Lung microvascular endothelial cell (primary cell): ENCODE measurements at regions not wholly inside any gene's neighbourhood (a gene's known extent, or its start where the extent isn't known, plus 50 kb on each side); places are given as distances from the start of the nearest gene placed in this dataset.
"Not testable (repeated sequence)": the region's sequence is repeated elsewhere in the genome, so short reads cannot be mapped to it uniquely, and the experiment has no call there.

Source experiments
- DNase-seq, 2 donors: peaks; one replicate each; pipeline versions ENCODE4 v3.0.0 to v3.0.0-alpha.2; 2010; ENCODE audit warnings: low read depth in 2 of 2

DNA sequence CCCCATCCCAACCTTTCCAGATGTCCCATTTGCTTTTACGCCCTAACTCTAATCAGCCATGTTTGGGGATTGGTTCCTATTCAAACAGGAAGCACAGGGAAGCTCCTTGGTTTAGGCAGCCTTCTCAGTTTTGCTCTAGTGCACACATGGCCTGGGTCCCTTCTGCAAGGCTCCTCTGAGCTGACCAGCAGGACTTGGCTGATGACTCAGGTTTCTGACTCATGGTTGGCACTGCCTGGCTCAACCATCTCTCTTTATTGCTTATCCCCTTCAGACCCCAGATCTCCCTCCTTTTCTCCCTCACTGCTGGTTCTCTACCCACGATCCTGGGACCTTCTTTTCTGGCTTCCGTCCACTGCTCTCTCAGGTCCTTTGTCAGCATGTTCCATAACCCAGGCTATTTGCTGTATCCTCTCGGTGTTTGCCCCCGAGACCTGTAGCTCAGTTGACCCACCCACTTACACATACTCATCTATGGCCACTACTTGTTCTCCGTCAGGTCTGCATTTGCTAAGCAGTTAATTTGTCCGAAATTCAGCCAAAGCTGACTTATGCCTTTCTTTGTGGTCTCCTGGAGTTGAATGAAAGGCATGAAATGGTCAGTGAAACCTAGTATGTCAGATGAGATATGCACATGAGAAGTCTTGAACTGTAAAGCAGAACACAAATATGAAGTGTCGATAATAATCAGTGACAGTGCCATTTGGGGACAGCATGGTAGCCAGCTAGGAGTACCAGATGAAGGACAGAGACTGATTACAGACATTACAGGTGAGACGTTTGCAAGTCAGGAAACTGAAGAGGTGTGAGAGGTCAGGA, 323.5 kb upstream of the ROPN1 start:
- DNase-seq, result peak in 1 of 2 donors; percentile 44

DNA sequence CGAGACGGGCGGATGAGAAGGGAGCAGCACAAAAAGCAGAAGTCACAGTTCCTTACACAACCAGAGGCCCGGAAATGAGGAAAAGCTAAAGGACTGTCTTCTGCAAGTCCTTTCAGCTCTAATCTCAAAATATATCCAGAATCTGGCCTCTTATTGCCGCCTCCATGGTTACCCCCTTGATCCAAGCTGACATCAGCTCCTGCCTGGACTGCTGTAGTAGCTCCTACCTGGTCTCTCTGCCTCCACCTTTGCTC, 324.0 kb upstream of the ROPN1 start:
- DNase-seq, result no peak

DNA sequence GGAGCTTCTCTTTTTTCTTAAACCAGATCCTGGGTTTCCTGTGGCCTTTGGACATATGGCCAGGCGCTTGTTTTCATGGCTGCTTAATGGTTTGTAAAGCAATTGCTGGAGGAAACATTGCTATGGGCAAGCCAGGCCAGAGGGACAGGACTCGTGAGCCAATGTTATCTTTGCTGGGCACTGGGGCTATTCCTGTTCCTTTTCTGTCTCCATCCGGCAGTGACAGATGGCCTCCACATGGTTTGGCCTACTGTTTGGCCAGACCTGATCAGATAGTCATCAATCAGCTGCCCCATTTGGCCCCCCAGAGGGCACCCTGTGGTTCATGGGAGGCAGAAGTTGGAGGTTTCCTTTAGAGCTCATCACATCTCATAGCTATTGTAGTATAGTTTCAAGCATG, 326.1 kb upstream of the ROPN1 start:
- DNase-seq, result no peak

DNA sequence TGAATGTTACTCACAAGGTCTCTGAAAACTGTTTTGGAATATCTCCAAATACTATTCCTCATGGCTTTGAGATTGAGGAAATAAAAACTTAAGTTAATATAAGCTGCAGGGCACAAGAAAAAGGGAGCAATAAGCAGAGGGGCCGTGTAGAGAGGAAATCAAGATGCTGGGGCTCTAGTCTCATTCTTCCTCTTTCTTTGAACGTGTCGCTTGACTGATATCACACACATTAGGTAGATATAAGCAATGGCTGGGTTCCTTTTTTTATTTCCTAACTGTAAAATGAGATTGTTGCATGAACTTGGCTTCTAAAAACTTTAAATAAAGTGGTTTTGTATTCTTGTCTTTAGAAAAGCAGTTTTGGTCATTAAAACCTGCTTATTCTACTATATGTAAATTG, 326.7 kb upstream of the ROPN1 start:
- DNase-seq, result no peak

- no peak for DNase-seq
These were observed 329.1 kb upstream of the ROPN1 start for GRCh38 chr3:124320976-124321375.

GRCh38 chr3:124322309-124322880, 330.5 kb upstream of the ROPN1 start:
- DNase-seq, result no peak

- DNase-seq, result no peak
These were observed 331.0 kb upstream of the ROPN1 start for GRCh38 chr3:124322966-124323365.

DNA sequence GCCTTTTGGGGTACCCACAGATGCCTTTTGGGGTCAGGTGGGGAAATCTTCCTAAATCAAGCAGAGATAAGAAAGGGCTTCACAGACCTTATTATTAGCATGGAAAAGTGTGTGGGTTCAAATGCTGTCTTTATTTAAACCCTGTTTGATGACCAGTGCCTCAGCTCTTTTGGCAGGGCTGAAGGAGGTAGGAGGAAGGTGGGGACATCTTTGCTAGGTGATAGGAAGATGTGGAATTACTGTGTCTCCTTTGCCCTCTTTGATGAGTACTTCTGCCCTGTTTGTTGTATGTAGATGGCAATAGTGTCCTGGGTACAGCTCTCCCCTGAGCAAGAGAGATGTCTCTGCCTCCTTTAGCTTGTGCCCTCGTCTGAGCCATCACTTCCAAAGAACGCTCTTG, 333.3 kb upstream of the ROPN1 start:
- no peak for DNase-seq

DNA sequence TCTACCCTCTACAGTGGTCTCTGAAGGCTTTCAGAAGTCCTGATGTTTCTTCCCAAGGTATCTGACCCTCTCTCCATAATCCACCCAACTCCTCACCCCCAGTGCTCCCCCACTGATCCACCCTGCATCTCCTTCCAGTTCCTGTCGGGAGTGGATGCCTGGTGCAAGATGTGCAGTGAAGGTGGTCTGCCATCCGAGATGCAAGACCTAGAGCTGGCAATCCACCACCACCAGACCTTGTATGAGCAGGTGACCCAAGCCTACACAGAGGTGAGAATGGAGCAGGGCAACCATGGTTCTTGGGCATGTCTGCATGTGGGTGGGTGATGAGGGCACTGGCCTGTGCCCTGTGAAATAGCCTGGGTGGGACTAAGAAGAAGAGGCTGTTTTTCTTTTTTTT, 337.8 kb upstream of the ROPN1 start:
- no peak for DNase-seq

- DNase-seq, result no peak
These were observed 342.2 kb upstream of the ROPN1 start for GRCh38 chr3:124333931-124334640.

DNA sequence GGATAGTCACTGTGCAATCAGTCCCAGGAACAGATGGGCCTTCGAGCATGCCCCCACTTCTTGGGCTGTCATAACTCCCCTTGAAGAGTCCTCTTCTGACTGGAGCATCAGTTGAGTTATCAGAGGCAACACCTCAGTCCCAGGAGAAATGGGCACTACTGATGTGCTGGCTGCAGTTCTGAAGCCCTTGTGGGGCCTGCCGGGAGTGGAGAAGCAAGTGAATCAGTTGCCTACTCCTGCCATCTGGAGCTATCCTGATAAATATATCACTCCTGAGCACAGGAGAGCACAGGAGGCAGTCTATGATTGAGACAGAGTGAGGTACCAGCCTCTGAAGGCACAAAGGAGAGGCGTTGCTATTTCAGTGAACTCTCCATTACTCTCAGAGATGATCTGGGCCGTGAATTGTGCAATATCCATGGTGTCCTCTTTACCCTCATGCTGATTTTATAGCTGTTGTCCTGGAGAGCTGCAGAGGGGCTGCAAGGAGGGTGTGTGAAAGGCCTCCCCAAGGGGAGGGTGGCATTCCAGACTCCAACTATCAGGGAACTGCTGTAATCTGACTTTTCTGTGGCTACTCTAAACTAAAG, 344.2 kb upstream of the ROPN1 start:
- DNase-seq, result no peak

- no peak for DNase-seq
These were observed 353.9 kb upstream of the ROPN1 start for GRCh38 chr3:124345845-124346244.

DNA sequence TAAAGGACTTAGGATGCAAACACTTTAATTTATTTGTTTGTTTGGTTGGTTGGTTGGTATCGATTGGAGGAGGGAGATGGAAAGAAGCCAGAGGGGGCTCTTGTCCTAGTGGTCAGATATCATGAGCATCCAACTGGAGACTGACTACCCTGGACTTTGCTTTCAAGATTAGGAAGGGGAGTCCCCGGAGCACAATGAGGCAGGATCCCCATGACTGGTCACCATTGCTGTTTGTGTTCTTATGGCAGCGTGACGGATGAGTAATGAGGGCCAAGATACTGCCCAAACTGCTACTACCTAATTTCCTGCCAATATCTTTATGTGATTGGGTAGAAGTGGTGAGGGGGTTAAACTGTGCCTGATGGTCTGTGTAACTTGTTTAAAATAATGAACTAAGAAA, 354.6 kb upstream of the ROPN1 start:
- no peak for DNase-seq

GRCh38 chr3:124347418-124347817, 355.5 kb upstream of the ROPN1 start:
- DNase-seq, result no peak

- DNase-seq, result not testable (repeated sequence)
These were observed 356.6 kb upstream of the ROPN1 start for GRCh38 chr3:124348555-124348954.

DNA sequence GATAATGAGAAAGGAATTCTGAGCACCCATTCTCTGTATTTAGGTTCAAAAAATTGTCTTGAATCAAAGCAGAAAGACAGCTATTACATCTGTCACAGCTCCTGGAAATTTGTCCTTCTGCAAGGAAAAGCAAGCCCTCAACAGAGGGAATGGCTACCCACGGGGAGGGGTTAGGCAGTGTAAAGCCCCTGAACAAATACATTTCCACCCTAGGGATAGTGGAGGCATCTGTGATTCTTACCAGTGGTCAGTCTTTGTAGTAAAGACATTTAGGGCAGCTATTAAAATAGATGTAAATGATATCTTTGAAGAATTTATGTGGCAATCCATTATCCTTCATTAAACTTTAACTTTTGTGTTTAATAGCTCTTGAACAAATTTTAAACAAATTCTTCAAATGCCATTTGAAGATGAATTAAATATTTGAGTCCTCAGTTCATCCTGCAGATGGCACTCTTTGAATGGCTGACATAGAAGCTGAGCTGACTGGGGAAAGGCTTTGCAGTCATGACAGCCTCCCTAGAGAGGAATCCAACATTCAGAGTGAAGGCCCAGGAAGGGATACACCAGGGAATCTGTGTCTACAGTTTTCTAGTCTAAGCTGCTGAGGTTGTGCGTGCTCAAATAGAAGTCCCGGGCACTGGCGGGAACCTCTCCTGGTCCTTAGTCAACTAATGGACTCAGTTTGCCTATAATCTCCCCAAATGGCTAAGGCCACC, 359.7 kb upstream of the ROPN1 start:
- DNase-seq, result peak; percentile 64 to 65

GRCh38 chr3:124352149-124352539, 360.2 kb upstream of the ROPN1 start:
- DNase-seq, result no peak

- no peak for DNase-seq
These were observed 361.8 kb upstream of the ROPN1 start for GRCh38 chr3:124353691-124354090.

DNA sequence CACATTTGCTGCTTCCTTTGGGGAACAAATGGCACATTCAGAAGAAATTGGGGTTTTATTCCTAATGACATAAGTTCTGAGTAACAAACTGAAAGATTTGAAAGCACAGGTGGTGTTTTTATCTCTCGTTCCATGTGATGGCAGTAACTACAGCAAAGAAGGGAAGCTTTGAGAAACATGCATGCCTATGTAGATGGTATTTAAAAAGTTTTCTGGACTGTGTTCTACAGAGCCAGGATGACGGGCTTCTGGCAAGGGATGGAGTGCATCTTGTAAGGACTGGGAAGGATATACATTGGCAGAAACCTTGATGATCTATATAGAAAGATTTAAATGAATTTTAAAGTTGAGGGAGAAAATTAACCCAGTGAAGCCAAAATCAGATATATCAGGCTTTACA, 362.2 kb upstream of the ROPN1 start:
- DNase-seq, result no peak

DNA sequence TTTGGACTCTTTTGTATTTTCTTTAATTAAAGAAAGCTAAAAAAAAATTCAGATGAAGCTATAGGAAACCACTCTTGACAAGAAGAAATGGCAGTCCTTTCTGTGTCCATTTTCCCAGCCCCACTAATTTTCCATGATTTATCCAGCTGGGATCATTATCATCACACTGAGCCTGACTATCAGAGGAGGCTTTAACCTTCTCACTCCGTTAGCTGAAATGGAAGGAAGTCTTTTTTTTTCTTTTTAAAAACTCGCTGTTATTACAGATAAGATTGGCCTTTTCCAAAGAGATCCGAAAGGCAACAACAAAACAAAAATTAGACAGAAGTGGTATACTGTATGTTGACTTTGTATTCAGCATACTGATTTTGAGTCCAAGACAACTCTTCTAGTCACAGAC, 366.2 kb upstream of the ROPN1 start:
- DNase-seq, result no peak

GRCh38 chr3:124360155-124360554, 368.2 kb upstream of the ROPN1 start:
- no peak for DNase-seq

DNA sequence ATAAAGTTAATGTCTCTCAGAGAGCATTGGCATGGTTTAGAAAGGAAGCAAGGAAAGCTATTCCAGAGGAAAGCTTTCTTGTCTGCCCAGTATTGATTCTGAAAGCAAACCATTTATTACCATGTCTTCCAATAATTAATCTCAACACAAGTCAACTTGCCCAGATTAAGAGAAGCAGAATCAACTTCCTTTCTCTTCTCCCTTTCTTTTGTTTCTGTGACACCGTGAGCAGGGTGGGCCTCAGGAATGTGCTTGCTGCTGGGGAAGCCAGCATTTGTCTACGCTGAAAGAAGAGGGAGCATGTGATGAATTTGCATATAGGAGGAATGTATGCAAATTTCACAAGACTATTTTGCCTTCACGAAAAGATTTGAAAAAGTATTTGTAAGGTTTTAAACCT, 368.6 kb upstream of the ROPN1 start:
- DNase-seq, result no peak
